H1 (cell line): ENCODE measurements at regions not wholly inside any gene's neighbourhood (a gene's known extent, or its start where the extent isn't known, plus 50 kb on each side); places are given as distances from the start of the nearest gene placed in this dataset.

ENCODE experiments used
- ASH2L ChIP-seq: fragments of 200-600, 300-600 bp; sonication (generic); IDR thresholded peaks from one replicate; pipeline ENCODE4 v1.7.1; 2017; ENCODE audit warnings: low read length
- CHD7 ChIP-seq: fragments of 300-600 bp; sonication (generic); IDR thresholded peaks from 2 replicates; pipeline ENCODE4 v1.7.1; 2012; ENCODE audit warnings: low read length, moderate library complexity, mild to moderate bottlenecking, inconsistent platforms; ENCODE audit not compliant: insufficient replicate concordance
- EGR1 ChIP-seq: IDR thresholded peaks from 2 replicates; pipeline ENCODE4 v1.6.1; 2011; ENCODE audit warnings: low read depth, low read length, borderline replicate concordance
- SP1 ChIP-seq: IDR thresholded peaks from 2 replicates; pipeline ENCODE4 v1.6.1; 2011; ENCODE audit warnings: low read depth, low read length

- no peak for TF ChIP-seq CHD7
- no peak for TF ChIP-seq EGR1
- no peak for TF ChIP-seq SP1
- TF ChIP-seq ASH2L, result no peak
Observed at GRCh38 chr7:96416116-96416515, 94.2 kb upstream of the SLC25A13 start (continued).
